NCI-H69 (cell line): ENCODE measurements at regions not wholly inside any gene's neighbourhood (a gene's known extent, or its start where the extent isn't known, plus 50 kb on each side); places are given as distances from the start of the nearest gene placed in this dataset.
"Not testable (repeated sequence)": the region's sequence is repeated elsewhere in the genome, so short reads cannot be mapped to it uniquely, and the experiment has no call there.

ENCODE experiments used
- DNase-seq: peaks from one replicate; lab custom pipeline; 2025; lab: John Stamatoyannopoulos, UW

DNA sequence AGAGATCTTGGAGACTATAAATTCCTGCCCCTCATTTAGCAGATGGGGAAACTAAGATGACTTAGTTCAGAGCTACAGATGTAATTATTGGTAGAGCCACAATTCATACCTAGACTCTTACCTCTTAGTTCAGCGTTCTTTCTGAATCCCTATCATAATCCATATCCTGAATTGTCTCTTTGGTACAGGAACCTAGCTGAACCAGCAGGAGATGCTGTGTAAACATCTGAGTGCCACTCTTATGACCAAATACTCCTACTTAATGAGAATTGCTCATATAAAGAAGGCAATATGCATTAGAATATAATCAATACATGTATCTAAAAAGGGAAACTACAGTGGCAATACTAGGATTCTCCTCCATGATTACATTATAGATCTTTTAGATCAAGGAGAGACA, 459.0 kb downstream of the SIPA1L2 start:
- no peak for DNase-seq

DNA sequence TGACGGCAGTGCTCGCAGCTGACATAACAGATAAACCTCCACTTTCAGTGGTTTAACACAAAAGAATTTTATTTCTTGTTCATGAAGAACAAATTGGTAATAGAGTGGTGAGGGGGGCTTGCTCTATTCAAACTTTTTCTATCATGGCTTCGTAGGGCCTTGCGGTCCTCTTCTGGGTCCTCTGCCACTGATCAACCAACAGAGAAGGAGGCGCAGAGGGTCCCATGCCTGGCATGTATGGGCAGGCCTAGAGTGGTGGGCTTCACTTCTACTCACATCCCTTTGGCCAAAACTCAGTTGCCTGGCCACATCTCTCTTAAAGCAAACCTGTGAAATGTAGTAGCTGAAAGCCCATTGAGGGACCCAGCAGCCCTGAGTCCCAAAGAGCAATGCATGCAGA, 460.5 kb downstream of the SIPA1L2 start:
- DNase-seq = no peak

DNA sequence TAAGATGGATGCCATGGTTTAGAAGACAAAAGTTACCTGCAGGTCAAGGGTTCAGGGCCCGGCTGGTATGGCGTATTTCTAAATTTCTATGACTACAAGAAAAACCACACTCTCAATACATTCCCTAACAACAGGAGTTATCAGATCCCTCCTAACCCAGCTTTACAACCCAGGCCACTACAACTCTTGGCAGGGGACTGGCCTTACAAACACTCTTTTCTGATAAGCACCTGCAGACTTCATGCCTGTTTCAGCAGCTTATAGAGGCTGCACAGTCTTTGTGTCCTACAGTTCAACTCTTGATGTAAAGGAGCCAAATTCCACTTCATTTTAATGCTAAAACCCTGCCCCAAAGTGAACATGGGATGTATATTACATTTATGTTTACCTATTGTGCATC, 461.4 kb downstream of the SIPA1L2 start:
- DNase-seq = no peak

DNA sequence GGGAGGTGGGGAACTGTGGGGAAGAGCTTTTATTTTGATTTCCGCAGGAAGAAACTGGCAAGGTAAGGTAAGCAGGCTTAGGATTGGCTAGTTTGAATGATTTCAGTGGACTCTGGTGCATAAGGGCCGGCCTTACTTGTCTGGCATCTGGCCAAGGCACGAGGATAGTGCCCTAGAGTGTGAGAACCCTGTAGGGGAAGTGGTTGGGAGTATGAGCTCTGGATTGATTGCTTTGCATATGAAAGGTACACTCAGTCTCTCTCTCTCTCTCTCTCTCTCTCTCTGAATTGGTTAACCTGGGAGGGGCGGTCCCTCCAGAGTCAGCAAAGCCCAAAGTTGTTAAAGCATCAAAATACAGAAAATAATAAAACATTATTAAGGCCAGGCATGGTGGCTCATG, 463.0 kb downstream of the SIPA1L2 start:
- peak; percentile 5 for DNase-seq

DNA sequence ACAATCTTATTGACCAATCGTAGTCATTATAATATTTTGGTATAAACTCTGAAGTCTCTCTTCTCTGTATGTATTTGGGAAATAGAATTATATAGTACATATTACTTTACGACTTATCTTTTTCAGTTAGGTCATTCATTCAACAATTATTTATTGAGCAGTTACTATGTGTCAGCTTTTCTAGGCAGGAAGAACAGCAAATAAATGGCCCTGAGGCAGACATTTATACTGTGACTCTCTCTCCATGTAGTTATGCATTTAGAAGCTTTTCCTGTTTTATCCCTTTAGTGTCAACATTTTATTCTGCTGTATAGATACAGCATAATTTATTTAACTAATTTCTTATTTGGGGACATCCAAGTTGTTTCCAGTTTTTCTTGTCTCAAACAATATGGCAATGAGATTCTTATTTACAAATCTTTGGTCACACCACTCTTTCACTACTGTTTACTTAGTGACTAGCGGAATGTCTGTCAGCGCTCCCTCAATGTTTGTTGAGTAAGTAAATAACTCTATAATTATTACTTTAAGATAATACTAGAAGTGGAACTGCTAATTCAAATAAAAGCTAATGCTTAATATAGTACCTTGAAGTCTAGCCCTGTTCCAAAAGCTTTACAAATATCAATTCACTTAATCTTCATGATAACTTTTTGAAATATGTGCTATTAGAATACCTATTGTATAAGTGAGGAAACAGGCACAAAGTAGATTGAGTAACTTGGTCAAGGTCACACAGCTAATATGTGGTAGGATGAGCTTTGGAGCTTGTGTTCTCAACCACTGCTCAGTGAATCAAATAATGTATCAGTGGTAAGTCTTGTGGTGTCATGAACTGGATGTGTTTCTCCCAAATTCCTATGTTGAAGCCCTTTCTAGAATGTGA, 465.6 kb downstream of the SIPA1L2 start:
- no peak for DNase-seq

DNA sequence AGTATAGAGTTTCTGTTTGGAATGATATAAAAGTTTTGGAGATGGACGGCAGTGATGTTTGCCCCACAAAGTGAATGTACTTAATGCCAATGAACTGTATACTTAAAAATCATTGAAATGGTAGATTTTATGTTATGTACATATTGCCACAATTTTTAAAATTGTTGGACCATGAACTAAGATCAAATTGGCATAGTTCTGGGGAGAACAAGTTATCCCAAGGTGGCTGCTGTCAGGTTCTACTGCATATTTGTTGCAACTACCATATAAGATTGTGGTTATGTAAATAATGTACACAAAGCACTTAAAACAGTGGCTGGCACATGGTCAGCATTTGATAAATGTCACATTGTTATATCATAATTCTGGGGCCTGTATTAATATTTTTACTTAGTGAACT, 466.4 kb downstream of the SIPA1L2 start:
- no peak for DNase-seq

DNA sequence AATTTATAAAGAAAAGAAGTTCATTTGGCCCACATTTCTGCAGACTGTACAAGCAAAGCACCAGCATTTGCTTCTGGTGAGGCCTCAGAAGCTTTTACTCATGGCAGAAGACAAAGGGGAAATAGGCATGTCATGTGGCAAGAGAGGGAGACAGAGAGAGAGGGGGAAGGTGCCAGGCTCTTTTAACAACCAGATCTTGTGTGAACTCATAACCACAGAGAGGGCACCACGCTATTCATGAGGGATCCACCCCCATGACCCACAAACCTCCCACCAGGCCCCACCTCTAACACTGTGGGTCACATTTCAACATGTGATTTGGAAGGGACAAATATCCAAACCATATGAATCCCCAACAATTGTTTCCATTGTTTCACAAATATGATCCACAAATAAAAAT, 467.9 kb downstream of the SIPA1L2 start:
- no peak for DNase-seq

DNA sequence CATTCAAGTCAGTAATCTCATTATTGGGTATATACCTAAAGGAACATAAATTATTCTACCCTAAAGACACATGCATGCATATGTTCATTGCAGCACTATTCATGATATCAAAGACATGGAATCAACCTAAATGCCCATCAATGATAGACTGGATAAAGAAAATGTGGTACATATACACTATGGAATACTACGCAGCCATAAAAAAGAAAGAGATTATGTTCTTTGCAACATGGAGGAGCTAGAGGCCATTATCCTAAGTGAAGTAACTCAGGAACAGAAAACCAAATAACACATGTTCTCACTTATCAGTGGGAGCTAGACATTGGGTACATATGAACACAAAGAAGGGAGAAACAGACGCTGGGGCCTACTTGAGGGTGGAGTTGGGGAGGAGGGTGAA, 471.4 kb downstream of the SIPA1L2 start:
- not testable (repeated sequence) for DNase-seq

DNA sequence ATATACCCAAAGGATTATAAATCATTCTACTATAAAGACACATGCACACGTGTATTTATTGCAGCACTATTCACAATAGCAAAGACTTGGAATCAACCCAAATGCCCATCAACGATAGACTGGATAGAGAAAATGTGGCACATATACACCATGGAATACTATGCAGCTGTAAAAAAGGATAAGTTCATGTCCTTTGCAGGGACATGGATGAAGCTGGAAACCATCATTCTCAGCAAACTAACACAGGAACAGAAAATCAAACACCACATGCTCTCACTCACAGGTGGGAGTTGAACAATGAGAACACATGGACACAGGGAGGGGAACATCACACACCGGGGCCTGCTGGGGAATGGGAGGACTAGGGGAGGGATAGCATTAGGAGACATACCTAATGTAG, 473.9 kb downstream of the SIPA1L2 start:
- DNase-seq = not testable (repeated sequence)

DNA sequence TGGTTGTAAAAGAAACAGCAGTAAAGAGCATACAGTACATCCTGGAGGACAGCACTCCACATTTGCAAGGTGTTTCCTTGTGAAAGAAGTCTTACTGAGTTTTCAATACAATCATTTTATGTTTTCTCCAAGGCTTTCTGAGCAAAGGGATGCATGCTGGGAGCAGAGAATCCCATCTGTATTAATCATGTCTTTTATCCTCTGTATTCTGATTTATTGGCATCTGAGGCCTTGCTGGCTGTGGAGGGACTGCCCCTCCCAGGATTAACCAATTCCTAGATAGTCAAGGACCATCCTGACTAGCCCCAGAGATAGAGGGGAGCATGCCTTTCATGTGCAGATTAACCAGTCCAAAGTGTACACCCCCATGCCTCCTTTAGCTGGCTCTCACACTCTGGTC, 476.3 kb downstream of the SIPA1L2 start:
- DNase-seq = no peak

DNA sequence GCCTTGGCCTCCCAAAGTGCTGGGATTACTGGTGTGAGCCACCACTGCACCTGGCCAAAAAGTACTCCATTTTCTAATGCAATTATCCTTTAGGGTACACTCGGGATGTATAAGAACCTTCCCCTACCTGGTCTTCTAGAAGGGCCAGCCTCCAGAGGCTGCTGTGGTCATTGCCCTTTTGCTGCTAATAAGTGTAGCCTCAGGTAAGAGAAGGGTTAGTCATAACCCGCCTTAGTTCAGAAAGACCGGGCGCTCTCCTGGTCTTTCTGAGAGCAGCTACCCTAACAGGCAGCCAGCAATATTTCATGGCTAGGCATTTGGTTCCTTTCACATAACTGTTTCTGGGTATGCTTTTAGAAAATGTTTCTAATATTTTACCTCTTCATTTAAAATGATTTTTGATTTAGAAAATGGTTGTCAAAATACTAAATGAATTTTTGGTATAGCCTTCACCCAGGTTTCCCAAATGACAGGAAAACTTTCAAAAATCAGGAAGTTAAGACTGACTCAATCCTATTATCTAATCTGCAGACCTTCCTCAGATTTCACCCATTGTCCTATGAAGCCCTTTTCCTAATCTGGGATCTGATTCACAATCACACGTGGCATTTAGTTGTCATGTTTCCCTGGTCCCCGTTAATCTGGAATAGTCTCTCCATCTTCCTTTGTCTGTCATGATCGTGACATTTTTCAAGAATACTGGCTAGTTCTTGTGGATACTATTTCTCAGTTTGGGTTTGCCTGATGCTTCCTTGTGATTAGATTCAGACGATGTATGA, 479.0 kb downstream of the SIPA1L2 start:
- no peak for DNase-seq

DNA sequence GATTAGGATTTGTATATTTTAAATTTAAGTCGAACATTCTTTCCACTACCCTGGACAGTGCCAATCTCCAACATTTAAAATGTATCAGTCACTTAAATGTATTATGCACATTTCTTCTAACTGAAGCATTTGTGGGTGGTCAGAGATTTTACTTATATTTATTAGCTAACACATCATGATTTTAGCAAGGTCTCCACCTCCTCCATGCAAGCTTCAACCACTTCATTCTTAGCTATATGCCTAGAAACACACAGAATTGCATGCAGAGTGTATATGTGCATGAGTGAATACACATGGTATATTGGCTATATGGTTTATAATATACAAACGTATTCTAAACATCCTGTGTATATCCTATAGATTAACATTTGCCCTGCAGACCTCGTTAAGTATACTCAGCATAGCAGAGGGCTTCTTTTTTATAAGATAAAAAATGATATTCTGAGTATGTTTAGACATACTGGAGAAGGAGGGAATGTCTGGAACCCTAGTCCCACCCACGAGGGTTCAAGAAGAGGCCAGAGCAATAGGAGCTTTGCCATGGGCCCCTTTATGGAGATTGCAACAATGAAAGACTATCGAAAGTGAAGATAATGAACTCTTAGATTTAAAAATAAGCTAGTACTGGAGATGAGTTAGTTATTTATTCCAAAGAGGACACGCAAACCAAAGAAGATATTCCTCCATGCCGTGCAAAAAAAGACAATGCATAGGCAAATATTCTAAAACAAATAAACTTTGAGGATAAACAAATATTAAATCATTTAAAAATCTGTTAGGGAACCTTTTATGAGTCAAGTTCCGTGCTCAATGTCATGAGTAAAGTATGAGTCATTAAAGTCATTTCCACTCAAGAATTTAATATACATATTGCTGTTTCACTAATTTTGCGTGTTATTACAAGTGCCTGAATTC, 480.4 kb downstream of the SIPA1L2 start:
- no peak for DNase-seq

DNA sequence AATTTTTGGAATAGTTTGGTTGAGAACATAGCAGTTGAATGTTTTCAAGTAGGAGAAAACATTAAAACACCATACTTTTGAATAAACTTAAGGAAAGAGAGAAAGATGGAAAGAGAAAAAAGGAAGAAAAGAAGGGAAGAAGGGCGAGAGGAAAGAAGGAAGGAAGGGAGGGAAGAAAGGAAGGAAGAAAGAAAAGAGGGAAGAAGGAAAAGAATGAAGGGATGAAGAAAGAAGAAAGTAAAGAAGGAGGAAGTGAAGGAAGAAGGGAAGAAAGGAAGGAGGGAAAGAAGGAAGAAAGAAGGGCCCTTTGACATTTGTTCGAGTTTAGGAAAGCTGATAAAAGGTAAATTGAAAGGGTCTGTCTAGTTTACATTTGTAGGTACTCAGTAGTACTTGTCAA, 482.7 kb downstream of the SIPA1L2 start:
- DNase-seq = no peak

DNA sequence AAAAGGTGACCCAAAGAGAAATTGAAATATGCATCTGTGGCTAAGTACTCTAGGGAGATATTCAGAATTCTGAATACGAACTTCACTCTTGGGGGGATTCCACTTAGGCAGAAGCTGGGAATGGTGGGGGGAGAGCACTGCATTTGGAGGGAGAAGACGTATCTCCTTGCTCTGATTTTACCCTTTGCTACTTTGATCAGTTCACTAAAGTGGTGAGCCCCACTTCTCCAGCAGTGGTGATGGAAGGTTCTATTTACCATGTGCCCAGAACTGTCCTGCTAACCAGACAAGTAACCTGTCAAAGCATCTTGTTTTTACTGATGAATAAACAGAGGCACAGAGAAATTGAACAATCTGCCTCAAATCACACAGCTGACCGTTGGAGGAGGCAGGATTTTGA, 483.4 kb downstream of the SIPA1L2 start:
- no peak for DNase-seq

DNA sequence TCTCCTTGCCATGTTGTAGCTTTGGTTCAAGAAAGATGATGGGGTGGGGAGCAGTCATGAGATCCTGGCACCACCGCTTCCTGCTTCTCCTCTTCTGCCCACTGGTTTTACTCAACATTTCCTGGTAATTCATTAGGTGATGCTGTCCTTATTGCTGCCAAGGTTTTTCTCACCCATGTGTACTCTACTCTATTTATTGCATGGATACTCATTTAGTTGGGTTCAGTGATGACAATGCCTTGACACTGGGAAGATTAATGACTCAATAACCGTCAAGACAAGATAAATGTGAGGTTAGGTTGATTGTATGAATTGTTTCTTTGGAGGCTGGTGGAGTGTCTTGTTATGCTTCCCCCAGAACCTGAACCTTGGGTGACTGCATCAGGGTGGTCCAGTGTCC, 484.2 kb downstream of the SIPA1L2 start:
- DNase-seq = no peak

DNA sequence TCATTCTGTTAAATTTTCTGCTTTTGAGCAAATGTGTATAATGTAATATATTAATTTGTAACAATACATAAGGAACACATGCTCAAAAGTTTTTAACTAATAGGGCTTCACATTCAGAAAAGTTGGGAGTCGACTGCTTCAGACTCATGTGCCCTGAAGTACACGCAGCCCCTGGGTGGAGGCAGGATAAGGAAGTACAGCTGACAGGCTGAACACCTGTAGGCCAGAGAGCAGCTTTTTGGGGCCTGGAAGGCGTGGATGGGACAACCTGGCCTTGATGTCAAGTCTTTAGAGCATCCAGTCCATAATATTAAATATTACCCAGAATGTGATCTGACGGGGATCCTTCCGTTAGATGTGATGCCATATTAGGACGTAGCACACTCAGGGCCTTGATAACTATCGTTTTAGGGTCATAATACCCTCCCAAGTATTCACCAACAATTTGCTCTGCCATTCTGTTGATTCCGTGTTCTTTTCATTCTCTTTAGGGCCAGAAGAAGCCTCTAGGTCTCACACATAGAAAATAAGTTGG, 485.2 kb downstream of the SIPA1L2 start:
- DNase-seq = no peak

DNA sequence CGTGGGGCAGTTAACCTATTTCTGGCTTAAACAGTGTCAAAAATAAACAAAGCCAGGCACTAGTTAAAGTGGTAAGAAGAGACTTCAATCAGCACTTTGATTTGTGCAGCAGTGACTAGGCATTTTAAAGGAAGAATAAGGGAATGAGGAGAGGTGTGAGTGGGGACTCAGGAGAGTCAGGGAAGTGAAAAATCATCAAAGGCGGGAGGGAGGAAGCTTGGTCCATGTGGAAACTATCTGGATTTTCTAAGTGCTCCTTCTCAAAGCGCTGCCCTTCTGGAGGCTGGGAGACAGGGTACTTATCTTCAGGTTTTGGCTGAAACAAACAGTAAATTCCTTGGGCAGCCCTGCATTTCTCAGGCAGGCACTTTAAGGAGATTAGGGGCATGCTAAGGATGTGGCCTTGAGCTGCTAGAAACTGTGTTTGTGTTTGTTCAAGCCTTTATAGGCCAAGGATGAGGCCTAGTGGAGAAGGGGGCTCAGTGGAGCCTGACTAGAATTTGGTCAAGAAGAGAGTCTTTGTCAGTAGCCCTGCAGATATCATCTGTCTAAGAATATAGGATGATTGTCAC, 486.5 kb downstream of the SIPA1L2 start:
- DNase-seq = no peak

DNA sequence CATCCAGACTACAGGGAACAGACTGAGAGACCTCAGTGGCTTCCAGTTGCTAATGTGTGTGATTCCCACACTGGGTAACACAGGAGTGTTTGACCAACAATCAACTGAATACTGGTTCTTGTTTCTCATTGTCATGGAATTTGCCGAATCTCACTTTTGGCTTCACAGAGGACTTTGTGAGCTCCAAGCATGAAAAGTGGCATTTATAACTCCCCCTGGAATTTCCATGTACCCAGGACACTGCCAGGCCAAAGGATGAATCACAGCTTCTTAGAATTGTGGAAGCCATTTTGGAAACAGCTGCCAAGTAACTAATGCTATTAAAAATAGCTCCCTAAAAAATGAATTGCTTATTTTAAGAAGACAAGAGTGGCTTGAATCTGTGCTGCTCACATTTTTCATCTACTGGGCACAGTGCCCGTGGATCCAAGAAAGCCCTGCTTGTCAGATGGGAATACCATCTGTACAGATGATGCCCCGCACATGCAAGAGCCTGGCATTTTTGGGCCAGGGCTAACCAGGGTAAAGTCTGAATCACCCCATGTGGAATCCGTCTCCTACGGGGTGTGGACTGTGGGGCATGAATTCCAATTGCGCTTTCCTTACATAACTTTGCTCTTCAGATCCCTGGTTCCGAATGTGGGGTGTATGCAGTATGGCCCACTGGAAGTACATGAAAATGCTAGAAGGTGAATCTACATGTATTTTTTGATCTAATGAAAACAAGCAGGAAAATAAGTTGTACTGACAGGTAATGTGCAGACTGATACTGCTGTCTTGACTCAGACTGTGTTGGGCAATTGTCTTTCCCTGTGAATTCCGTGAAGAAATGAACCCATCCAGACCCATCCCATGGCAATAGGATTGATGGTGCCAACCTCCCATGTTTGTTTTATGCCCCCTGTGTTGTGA, 487.3 kb downstream of the SIPA1L2 start:
- DNase-seq = no peak

DNA sequence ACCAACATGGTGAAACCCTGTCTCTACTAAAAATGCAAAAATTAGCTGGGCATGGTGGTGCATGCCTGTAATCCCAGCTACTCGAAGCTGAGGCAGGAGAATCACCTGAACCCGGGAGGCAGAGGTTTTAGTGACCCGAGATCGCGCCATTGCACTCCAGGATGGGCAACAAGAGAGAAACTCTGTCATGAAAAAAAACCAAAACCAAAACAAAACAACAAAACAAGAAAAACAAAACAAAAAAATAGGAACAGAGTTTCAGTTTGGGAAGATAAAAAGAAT, 488.8 kb downstream of the SIPA1L2 start:
- DNase-seq = not testable (repeated sequence)

DNA sequence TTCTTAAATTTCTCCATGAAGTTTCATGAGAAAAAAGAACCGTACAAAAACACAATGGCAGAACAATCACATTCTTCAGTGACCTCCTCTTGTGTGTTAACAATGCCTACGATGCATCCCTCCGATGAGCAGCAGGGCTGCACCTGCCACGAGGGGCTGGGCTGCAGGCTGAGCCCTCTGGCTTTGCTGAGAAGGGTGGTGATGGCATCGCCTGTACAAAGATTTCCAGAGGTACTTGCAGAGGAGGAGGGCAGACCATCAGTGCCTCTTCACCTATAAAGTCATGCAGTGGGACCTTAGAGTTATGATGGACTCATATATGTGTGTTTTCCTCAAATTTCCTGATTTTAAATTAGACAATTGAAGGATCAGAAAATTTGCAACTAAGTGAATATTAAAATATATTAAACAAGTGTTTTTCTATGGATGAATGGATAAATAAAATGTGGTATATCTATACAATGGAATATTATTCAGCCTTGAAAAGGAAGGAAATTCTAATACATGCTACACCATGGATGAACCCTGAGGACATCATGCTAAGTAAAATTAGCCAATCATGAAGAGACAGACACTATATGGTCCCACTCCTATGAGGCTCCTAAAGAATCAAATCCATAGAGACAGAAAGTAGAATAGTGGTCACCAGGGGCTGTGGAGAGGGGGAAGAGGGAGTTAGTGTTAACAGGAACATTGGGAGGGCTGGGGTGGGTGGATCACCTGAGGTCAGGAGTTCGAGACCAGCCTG, 489.3 kb downstream of the SIPA1L2 start:
- DNase-seq = no peak
